ENCODE measurements at regions not wholly inside any gene's neighbourhood (a gene's known extent, or its start where the extent isn't known, plus 50 kb on each side); places are given as distances from the start of the nearest gene placed in this dataset.

DNA sequence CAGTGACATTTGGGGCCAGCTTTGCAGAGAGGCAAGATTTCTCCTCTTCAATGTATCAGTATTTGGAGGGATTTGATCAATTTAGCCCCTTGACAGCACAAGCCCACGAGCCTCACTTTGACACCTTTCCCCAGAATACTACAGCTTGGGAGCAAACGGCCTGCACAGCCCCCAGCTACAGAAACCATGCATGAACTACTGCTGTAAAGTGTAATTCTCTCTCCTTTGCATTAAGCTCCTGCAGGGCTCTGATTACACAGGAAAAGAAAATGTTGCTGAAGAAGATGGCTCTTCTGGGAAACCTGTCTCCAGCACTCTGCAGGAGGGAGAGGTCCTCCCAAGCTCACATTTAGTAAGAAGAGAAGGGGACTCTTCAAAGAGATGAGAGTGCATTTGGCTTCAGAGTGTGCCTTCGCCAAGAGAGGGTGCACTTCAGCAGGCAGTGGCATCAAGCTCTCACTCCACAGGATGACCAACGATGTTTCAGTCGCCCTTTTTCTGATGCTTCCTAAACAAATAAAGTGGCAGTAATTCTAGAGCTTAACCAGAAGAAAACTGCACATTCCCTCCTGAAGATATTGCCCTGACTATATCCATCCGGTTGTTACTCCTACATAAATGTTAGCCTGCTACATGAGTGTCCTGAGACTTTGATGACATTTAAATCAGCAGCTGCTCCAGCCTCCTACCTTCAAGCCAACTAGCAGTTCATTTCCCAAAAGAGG is 272.2 kb downstream of the AUH start:
- TF ChIP-seq, protein P1, sequence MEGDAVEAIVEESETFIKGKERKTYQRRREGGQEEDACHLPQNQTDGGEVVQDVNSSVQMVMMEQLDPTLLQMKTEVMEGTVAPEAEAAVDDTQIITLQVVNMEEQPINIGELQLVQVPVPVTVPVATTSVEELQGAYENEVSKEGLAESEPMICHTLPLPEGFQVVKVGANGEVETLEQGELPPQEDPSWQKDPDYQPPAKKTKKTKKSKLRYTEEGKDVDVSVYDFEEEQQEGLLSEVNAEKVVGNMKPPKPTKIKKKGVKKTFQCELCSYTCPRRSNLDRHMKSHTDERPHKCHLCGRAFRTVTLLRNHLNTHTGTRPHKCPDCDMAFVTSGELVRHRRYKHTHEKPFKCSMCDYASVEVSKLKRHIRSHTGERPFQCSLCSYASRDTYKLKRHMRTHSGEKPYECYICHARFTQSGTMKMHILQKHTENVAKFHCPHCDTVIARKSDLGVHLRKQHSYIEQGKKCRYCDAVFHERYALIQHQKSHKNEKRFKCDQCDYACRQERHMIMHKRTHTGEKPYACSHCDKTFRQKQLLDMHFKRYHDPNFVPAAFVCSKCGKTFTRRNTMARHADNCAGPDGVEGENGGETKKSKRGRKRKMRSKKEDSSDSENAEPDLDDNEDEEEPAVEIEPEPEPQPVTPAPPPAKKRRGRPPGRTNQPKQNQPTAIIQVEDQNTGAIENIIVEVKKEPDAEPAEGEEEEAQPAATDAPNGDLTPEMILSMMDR (IDR thresholded peaks at IDR 0.05): no peak
- TF ChIP-seq EP300 (IDR thresholded peaks at IDR 0.05) (no peak), POLR2AphosphoS5 (IDR thresholded peaks at IDR 0.05) (no peak)
